ENCODE measurements at regions not wholly inside any gene's neighbourhood (a gene's known extent, or its start where the extent isn't known, plus 50 kb on each side); places are given as distances from the start of the nearest gene placed in this dataset.

GRCh38 chr13:75092143-75092542, 389.8 kb downstream of the TBC1D4 start:
- Mint-ChIP-seq H3K4me1 (peaks cover 8% of the 10 kb centered on the region), H3K9me3 (no peaks in the 10 kb centered on the region), H3K4me3 (no peak overlapping the region), H3K27ac (no peak overlapping the region), H3K27me3 (ENCODE audit: low read depth) (no peaks in the 10 kb centered on the region), H3K36me3 (no peaks in the 10 kb centered on the region)
- DNase-seq (ENCODE audit: low spot score) (no peak), ATAC-seq (no peak)
- ChIA-PET CTCF (no interaction called here), POLR2A (no interaction called here)
- no peak for TF ChIP-seq GTF2I (CRISPR knock-in tag; conservative IDR thresholded peaks at IDR 0.05)
- TF ChIP-seq ZNF416 (CRISPR knock-in tag; IDR thresholded peaks at IDR 0.05) = no peak
- TF ChIP-seq, protein P1, sequence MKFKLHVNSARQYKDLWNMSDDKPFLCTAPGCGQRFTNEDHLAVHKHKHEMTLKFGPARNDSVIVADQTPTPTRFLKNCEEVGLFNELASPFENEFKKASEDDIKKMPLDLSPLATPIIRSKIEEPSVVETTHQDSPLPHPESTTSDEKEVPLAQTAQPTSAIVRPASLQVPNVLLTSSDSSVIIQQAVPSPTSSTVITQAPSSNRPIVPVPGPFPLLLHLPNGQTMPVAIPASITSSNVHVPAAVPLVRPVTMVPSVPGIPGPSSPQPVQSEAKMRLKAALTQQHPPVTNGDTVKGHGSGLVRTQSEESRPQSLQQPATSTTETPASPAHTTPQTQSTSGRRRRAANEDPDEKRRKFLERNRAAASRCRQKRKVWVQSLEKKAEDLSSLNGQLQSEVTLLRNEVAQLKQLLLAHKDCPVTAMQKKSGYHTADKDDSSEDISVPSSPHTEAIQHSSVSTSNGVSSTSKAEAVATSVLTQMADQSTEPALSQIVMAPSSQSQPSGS (CRISPR knock-in tag; IDR thresholded peaks at IDR 0.05; ENCODE audit: borderline replicate concordance, low read depth) = no peak
- no peak for TF ChIP-seq FOXK1 (CRISPR knock-in tag; IDR thresholded peaks at IDR 0.05)

- no peak overlapping the region for H3K27ac Mint-ChIP-seq
- ATAC-seq = peak; percentile 72
- CTCF ChIA-PET = no interaction called here
- peaks cover 8% of the 10 kb centered on the region for H3K4me1 Mint-ChIP-seq
- POLR2A ChIA-PET = no interaction called here
- no peaks in the 10 kb centered on the region for H3K27me3 Mint-ChIP-seq (ENCODE audit: low read depth)
- no peak for TF ChIP-seq TEAD1 (CRISPR knock-in tag; IDR thresholded peaks at IDR 0.05)
- TF ChIP-seq HMGA2 (CRISPR knock-in tag; IDR thresholded peaks at IDR 0.05) = no peak
- TF ChIP-seq ETV6 (CRISPR knock-in tag; IDR thresholded peaks at IDR 0.05) = no peak
- no peak for TF ChIP-seq SP1 (CRISPR knock-in tag; conservative IDR thresholded peaks at IDR 0.05)
- DNase-seq (ENCODE audit: low spot score) = no peak
- no peaks in the 10 kb centered on the region for H3K9me3 Mint-ChIP-seq
- H3K4me3 Mint-ChIP-seq = no peak overlapping the region
- H3K36me3 Mint-ChIP-seq = no peaks in the 10 kb centered on the region
These were observed 390.3 kb downstream of the TBC1D4 start for GRCh38 chr13:75091718-75092117.

- Mint-ChIP-seq H3K27me3 (ENCODE audit: low read depth) (no peaks in the 10 kb centered on the region), H3K9me3 (no peaks in the 10 kb centered on the region), H3K4me3 (no peak overlapping the region), H3K36me3 (no peaks in the 10 kb centered on the region), H3K27ac (no peak overlapping the region), H3K4me1 (peaks cover 8% of the 10 kb centered on the region)
- POLR2A ChIA-PET = no interaction called here
- CTCF ChIA-PET = interaction anchor here (1.3 kb wide), 1 partner anchor 129 kb away, joined by 3 read pairs; no protein-coding TSS in a partner anchor
- ATAC-seq (no peak), DNase-seq (ENCODE audit: low spot score) (no peak)
- TF ChIP-seq, protein P2, sequence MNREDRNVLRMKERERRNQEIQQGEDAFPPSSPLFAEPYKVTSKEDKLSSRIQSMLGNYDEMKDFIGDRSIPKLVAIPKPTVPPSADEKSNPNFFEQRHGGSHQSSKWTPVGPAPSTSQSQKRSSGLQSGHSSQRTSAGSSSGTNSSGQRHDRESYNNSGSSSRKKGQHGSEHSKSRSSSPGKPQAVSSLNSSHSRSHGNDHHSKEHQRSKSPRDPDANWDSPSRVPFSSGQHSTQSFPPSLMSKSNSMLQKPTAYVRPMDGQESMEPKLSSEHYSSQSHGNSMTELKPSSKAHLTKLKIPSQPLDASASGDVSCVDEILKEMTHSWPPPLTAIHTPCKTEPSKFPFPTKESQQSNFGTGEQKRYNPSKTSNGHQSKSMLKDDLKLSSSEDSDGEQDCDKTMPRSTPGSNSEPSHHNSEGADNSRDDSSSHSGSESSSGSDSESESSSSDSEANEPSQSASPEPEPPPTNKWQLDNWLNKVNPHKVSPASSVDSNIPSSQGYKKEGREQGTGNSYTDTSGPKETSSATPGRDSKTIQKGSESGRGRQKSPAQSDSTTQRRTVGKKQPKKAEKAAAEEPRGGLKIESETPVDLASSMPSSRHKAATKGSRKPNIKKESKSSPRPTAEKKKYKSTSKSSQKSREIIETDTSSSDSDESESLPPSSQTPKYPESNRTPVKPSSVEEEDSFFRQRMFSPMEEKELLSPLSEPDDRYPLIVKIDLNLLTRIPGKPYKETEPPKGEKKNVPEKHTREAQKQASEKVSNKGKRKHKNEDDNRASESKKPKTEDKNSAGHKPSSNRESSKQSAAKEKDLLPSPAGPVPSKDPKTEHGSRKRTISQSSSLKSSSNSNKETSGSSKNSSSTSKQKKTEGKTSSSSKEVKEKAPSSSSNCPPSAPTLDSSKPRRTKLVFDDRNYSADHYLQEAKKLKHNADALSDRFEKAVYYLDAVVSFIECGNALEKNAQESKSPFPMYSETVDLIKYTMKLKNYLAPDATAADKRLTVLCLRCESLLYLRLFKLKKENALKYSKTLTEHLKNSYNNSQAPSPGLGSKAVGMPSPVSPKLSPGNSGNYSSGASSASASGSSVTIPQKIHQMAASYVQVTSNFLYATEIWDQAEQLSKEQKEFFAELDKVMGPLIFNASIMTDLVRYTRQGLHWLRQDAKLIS (CRISPR knock-in tag; IDR thresholded peaks at IDR 0.05; ENCODE audit: borderline replicate concordance) = no peak
- TF ChIP-seq USF1 (CRISPR knock-in tag; IDR thresholded peaks at IDR 0.05) (no peak), ZNF232 (CRISPR knock-in tag; IDR thresholded peaks at IDR 0.05) (no peak), CTCF (IDR thresholded peaks at IDR 0.05) (no peak), JUN (CRISPR knock-in tag; IDR thresholded peaks at IDR 0.05) (no peak), ZNF317 (CRISPR knock-in tag; IDR thresholded peaks at IDR 0.05; ENCODE audit: borderline replicate concordance, low read depth) (no peak), NR3C1 (CRISPR knock-in tag; conservative IDR thresholded peaks at IDR 0.05; ENCODE audit: low read depth) (no peak), NFATC4 (CRISPR knock-in tag; IDR thresholded peaks at IDR 0.05) (no peak)
These were observed 390.9 kb downstream of the TBC1D4 start for GRCh38 chr13:75090872-75091615.

Data from WTC11 (cell line).